WTC11 (cell line): ENCODE measurements at regions not wholly inside any gene's neighbourhood (a gene's known extent, or its start where the extent isn't known, plus 50 kb on each side); places are given as distances from the start of the nearest gene placed in this dataset.

Source experiments
- ATAC-seq: fragments of 200-7000 bp; cut with Tn5 transposase; 2 replicates; pipeline ENCODE4 v1.10.0; 2021; ENCODE audit warnings: mild to moderate bottlenecking, moderate library complexity
- CTCF ChIA-PET: fragments of 300-600 bp; sonication (Branson Sonifier 250); formaldehyde crosslinking; loops from one replicate; lab custom pipeline; 2021; ENCODE audit warnings: antibody characterized with exemption; lab: Charles Lee
- POLR2A ChIA-PET: fragments of 350-600 bp; sonication (Branson Sonifier 250); formaldehyde crosslinking; loops from one replicate; lab custom pipeline; 2021; ENCODE audit warnings: antibody characterized with exemption; lab: Charles Lee
- DNase-seq: peaks from one replicate; pipeline ENCODE4 v3.0.0; 2021; ENCODE audit warnings: low spot score
- H3K27ac Mint-ChIP-seq: 2 replicates; pipeline ENCODE4 v1.8.0; 2021; ENCODE audit warnings: mixed read lengths
- H3K27me3 Mint-ChIP-seq: 2 replicates; pipeline ENCODE4 v1.8.0; 2021; ENCODE audit warnings: low read depth, mild to moderate bottlenecking, moderate library complexity, mixed read lengths
- H3K36me3 Mint-ChIP-seq: 2 replicates; pipeline ENCODE4 v1.8.0; 2021; ENCODE audit warnings: mixed read lengths
- H3K4me1 Mint-ChIP-seq: 2 replicates; pipeline ENCODE4 v1.8.0; 2022; ENCODE audit warnings: mixed read lengths
- H3K4me3 Mint-ChIP-seq: 2 replicates; pipeline ENCODE4 v1.8.0; 2021; ENCODE audit warnings: mild to moderate bottlenecking, moderate library complexity, mixed read lengths
- H3K9me3 Mint-ChIP-seq: 2 replicates; pipeline ENCODE4 v1.8.0; 2021; ENCODE audit warnings: mixed read lengths
- AR ChIP-seq: fragments of 250-450 bp; sonication (Bioruptor Pico); IDR thresholded peaks from 2 replicates; pipeline ENCODE4 v1.9.0; 2021; ENCODE audit warnings: mild to moderate bottlenecking
- CBFB ChIP-seq: sonication (generic); formaldehyde crosslinking; IDR thresholded peaks from 2 replicates; pipeline ENCODE4 v1.8.1; 2022; ENCODE audit warnings: mild to moderate bottlenecking, low read depth, missing genetic modification reagents
- CREM ChIP-seq: sonication (generic); formaldehyde crosslinking; IDR thresholded peaks from 2 replicates; pipeline ENCODE4 v1.8.1; 2022; ENCODE audit warnings: mild to moderate bottlenecking, missing genetic modification reagents, moderate library complexity
- ETV6 ChIP-seq: sonication (generic); formaldehyde crosslinking; IDR thresholded peaks from 2 replicates; pipeline ENCODE4 v1.8.1; 2022; ENCODE audit warnings: mild to moderate bottlenecking, missing genetic modification reagents
- IRF1 ChIP-seq: sonication (generic); formaldehyde crosslinking; IDR thresholded peaks from 2 replicates; pipeline ENCODE4 v1.8.0; 2023; ENCODE audit warnings: missing genetic modification reagents
- IRF2 ChIP-seq: sonication (generic); formaldehyde crosslinking; IDR thresholded peaks from 2 replicates; pipeline ENCODE4 v1.8.0; 2022; ENCODE audit warnings: low read depth, missing genetic modification reagents, borderline replicate concordance
- JAZF1 ChIP-seq: fragments of 250-450 bp; sonication (Bioruptor Pico); IDR thresholded peaks from 2 replicates; pipeline ENCODE4 v1.9.0; 2021; ENCODE audit warnings: moderate library complexity, mild to moderate bottlenecking, inconsistent platforms
- NFYB ChIP-seq: sonication (generic); formaldehyde crosslinking; conservative IDR thresholded peaks from 2 replicates; pipeline ENCODE4 v1.8.0; 2022; ENCODE audit warnings: low read depth, missing genetic modification reagents
- NR1H2 ChIP-seq: sonication (generic); formaldehyde crosslinking; IDR thresholded peaks from 2 replicates; pipeline ENCODE4 v1.9.0; 2021; ENCODE audit warnings: mild to moderate bottlenecking, moderate library complexity, missing genetic modification reagents
- NR2C2 ChIP-seq: sonication (generic); formaldehyde crosslinking; IDR thresholded peaks from 2 replicates; pipeline ENCODE4 v1.8.0; 2022; ENCODE audit warnings: mild to moderate bottlenecking, missing genetic modification reagents
- NR3C1 ChIP-seq: sonication (generic); formaldehyde crosslinking; conservative IDR thresholded peaks from 2 replicates; pipeline ENCODE4 v1.8.1; 2023; ENCODE audit warnings: low read depth, mild to moderate bottlenecking, missing genetic modification reagents
- PREB ChIP-seq: sonication (generic); formaldehyde crosslinking; IDR thresholded peaks from 2 replicates; pipeline ENCODE4 v1.8.1; 2022; ENCODE audit warnings: mild to moderate bottlenecking, missing genetic modification reagents, moderate library complexity, borderline replicate concordance
- PRRX2 ChIP-seq: fragments of 250-450 bp; sonication (Bioruptor Pico); IDR thresholded peaks from 2 replicates; pipeline ENCODE4 v1.8.0; 2021; ENCODE audit warnings: mild to moderate bottlenecking
- RELA ChIP-seq: sonication (generic); formaldehyde crosslinking; IDR thresholded peaks from 2 replicates; pipeline ENCODE4 v1.8.1; 2022; ENCODE audit warnings: missing genetic modification reagents, mild to moderate bottlenecking, borderline replicate concordance
- RORB ChIP-seq: fragments of 250-450 bp; sonication (Bioruptor Pico); IDR thresholded peaks from 2 replicates; pipeline ENCODE4 v1.9.0; 2021; ENCODE audit warnings: mild to moderate bottlenecking
- SMAD4 ChIP-seq: sonication (generic); formaldehyde crosslinking; IDR thresholded peaks from 2 replicates; pipeline ENCODE4 v1.8.0; 2022; ENCODE audit warnings: mild to moderate bottlenecking, missing genetic modification reagents
- SP1 ChIP-seq: sonication (generic); formaldehyde crosslinking; conservative IDR thresholded peaks from 2 replicates; pipeline ENCODE4 v1.8.1; 2022; ENCODE audit warnings: missing genetic modification reagents
- STAT6 ChIP-seq: sonication (generic); formaldehyde crosslinking; conservative IDR thresholded peaks from 2 replicates; pipeline ENCODE4 v1.8.1; 2023; ENCODE audit warnings: mild to moderate bottlenecking, low read depth, missing genetic modification reagents, moderate library complexity
- TEAD4 ChIP-seq: sonication (generic); formaldehyde crosslinking; IDR thresholded peaks from 2 replicates; pipeline ENCODE4 v1.8.0; 2022; ENCODE audit warnings: mild to moderate bottlenecking, missing genetic modification reagents
- USF1 ChIP-seq: sonication (generic); formaldehyde crosslinking; IDR thresholded peaks from 2 replicates; pipeline ENCODE4 v1.8.0; 2022; ENCODE audit warnings: mild to moderate bottlenecking, missing genetic modification reagents
- ZNF138 ChIP-seq: sonication (generic); formaldehyde crosslinking; conservative IDR thresholded peaks from 2 replicates; pipeline ENCODE4 v1.8.1; 2022; ENCODE audit warnings: mild to moderate bottlenecking, moderate library complexity, missing genetic modification reagents
- ZNF232 ChIP-seq: sonication (generic); formaldehyde crosslinking; IDR thresholded peaks from 2 replicates; pipeline ENCODE4 v1.8.0; 2022; ENCODE audit warnings: mild to moderate bottlenecking, missing genetic modification reagents
- ZNF263 ChIP-seq: sonication (generic); formaldehyde crosslinking; IDR thresholded peaks from 2 replicates; pipeline ENCODE4 v1.8.1; 2022; ENCODE audit warnings: low read depth, mild to moderate bottlenecking, moderate library complexity, missing genetic modification reagents
- ZNF317 ChIP-seq: sonication (generic); formaldehyde crosslinking; IDR thresholded peaks from 2 replicates; pipeline ENCODE4 v1.8.1; 2023; ENCODE audit warnings: low read depth, mild to moderate bottlenecking, moderate library complexity, missing genetic modification reagents, borderline replicate concordance
- ZNF416 ChIP-seq: fragments of 250-450 bp; sonication (Bioruptor Pico); IDR thresholded peaks from 2 replicates; pipeline ENCODE4 v1.9.0; 2021; ENCODE audit warnings: mild to moderate bottlenecking, inconsistent platforms
- ZNF423 ChIP-seq: fragments of 250-450 bp; sonication (Bioruptor Pico); IDR thresholded peaks from 2 replicates; pipeline ENCODE4 v2.1.2; 2022; ENCODE audit warnings: mild to moderate bottlenecking, moderate library complexity
- ZNF671 ChIP-seq: fragments of 250-450 bp; sonication (Bioruptor Pico); IDR thresholded peaks from 2 replicates; pipeline ENCODE4 v1.8.0; 2021; ENCODE audit warnings: mild to moderate bottlenecking

GRCh38 chr1:234999513-234999940 lies 129.1 kb downstream of the TOMM20 start:
- ATAC-seq (no peak), DNase-seq (no peak)
- H3K9me3 Mint-ChIP-seq = no peaks in the 10 kb centered on the region
- ChIA-PET CTCF (no interaction called here), POLR2A (no interaction called here)
- no peak overlapping the region for H3K27ac Mint-ChIP-seq
- H3K4me3 Mint-ChIP-seq = no peak overlapping the region
- H3K27me3 Mint-ChIP-seq = no peaks in the 10 kb centered on the region
- no peak for TF ChIP-seq ZNF671 (CRISPR knock-in tag)
- no peak for TF ChIP-seq NR2C2 (CRISPR knock-in tag)
- TF ChIP-seq SP1 (CRISPR knock-in tag) = no peak
- TF ChIP-seq NR3C1 = no peak
- no peak for TF ChIP-seq NR1H2 (CRISPR knock-in tag)
- TF ChIP-seq ZNF138 (CRISPR knock-in tag) = no peak
- TF ChIP-seq ETV6 (CRISPR knock-in tag) = no peak
- no peak for TF ChIP-seq ZNF317 (CRISPR knock-in tag)
- no peak for TF ChIP-seq USF1 (CRISPR knock-in tag)
- TF ChIP-seq PREB (CRISPR knock-in tag) = no peak
- no peak for TF ChIP-seq ZNF416
- TF ChIP-seq IRF2 (CRISPR knock-in tag) = no peak
- TF ChIP-seq JAZF1 (CRISPR knock-in tag) = no peak
- no peak for TF ChIP-seq IRF1
- H3K36me3 Mint-ChIP-seq = no peaks in the 10 kb centered on the region
- H3K4me1 Mint-ChIP-seq = peaks cover 17% of the 10 kb centered on the region

- Mint-ChIP-seq H3K9me3 (no peaks in the 10 kb centered on the region), H3K27me3 (no peaks in the 10 kb centered on the region), H3K36me3 (no peaks in the 10 kb centered on the region), H3K4me1 (peaks cover 17% of the 10 kb centered on the region), H3K4me3 (no peak overlapping the region), H3K27ac (no peak overlapping the region)
- POLR2A ChIA-PET = no interaction called here
- DNase-seq (no peak), ATAC-seq (peak; percentile 87)
- CTCF ChIA-PET = no interaction called here
- TF ChIP-seq CBFB (CRISPR knock-in tag) = no peak
- no peak for TF ChIP-seq RELA (CRISPR knock-in tag)
- no peak for TF ChIP-seq RORB (CRISPR knock-in tag)
- no peak for TF ChIP-seq PRRX2
- no peak for TF ChIP-seq NFYB
- no peak for TF ChIP-seq NR2C2 (CRISPR knock-in tag)
- no peak for TF ChIP-seq STAT6
- TF ChIP-seq ZNF232 (CRISPR knock-in tag) = no peak
- no peak for TF ChIP-seq ZNF423
- no peak for TF ChIP-seq TEAD4 (CRISPR knock-in tag)
- TF ChIP-seq AR (CRISPR knock-in tag) = no peak
- TF ChIP-seq IRF1 = no peak
- no peak for TF ChIP-seq ZNF263 (CRISPR knock-in tag)
- TF ChIP-seq SMAD4 (CRISPR knock-in tag) = no peak
- no peak for TF ChIP-seq CREM (CRISPR knock-in tag)
These were observed 130.5 kb downstream of the TOMM20 start for GRCh38 chr1:234997896-234998741.
